ENCODE measurements at regions not wholly inside any gene's neighbourhood (a gene's known extent, or its start where the extent isn't known, plus 50 kb on each side); places are given as distances from the start of the nearest gene placed in this dataset.

DNA sequence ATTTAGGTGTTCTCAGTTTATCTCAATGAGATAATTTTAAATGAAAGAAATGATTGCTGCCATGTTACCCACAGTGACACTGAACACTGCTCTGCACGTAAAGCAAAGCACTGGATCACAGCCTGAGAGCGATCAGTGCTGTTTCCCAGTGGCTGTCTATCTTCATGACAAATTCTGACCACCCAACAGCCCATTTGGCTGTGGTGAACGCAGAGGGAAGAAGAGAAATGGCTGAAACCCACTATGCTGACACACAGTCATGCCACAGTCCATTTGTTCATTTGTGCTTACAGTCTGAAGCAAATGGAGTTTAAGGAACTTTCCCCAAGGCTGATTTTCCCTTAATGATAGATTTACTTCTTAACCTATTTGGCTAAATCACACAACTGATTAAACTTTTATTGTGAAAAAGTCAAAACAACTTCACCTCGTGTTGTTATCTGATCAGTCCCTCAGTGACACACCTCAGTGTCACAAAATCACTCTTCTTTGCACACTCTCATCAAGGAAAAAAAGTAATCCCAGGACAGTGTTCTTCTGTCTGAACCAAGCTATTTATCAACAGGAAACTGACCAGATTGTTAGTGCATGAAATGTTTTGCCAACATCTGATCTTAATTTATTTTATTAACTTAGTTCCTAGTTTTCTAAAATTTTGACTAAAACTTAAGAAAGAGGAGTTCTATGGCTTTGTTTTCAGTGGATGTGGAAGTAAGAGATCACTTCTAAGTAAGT lies 225.1 kb downstream of the TBX18 start:
- H4K8ac ChIP-seq (ENCODE audit: low read depth, low read length) = no peak overlapping the region
- peaks cover 2% of the 10 kb centered on the region for H3K9me3 ChIP-seq (ENCODE audit: insufficient read depth, low read depth, low read length)
- no peaks in the 10 kb centered on the region for H3K79me2 ChIP-seq (ENCODE audit: control insufficient read depth, insufficient read depth, low read length, poor library complexity)
- no peak overlapping the region for H3K4me2 ChIP-seq (ENCODE audit: low read length)
- no peak overlapping the region for H3K23ac ChIP-seq (ENCODE audit: low read length)
- no peak overlapping the region for H3K9ac ChIP-seq (ENCODE audit: low read length)
- H2BK5ac ChIP-seq (ENCODE audit: low read depth, low read length, poor library complexity) = no peak overlapping the region
- H3K18ac ChIP-seq (ENCODE audit: low read length) = no peak overlapping the region
- H3K36me3 ChIP-seq (ENCODE audit: control insufficient read depth in 1 of 2, insufficient read depth in 2 of 2, low read length in 2 of 2) = no peaks in the 10 kb centered on the region
- H3K14ac ChIP-seq (ENCODE audit: low read length) = no peak overlapping the region
- H3K79me1 ChIP-seq (ENCODE audit: low read length) = no peaks in the 10 kb centered on the region
- no peak overlapping the region for H3K4ac ChIP-seq (ENCODE audit: low read depth, low read length)
- DNase-seq = no peak
- no peak overlapping the region for H2AK5ac ChIP-seq (ENCODE audit: low read length)
- no peak overlapping the region for H2BK120ac ChIP-seq (ENCODE audit: insufficient read depth, low read length, poor library complexity)
- H3K4me1 ChIP-seq (ENCODE audit: control insufficient read depth in 1 of 2, insufficient read depth in 2 of 2, low read length in 2 of 2) = no peaks in the 10 kb centered on the region
- no peaks in the 10 kb centered on the region for H3K27me3 ChIP-seq (ENCODE audit: insufficient read depth, low read length)
- H2BK12ac ChIP-seq (ENCODE audit: low read length) = no peak overlapping the region
- no peak overlapping the region for H4K12ac ChIP-seq (ENCODE audit: low read depth, low read length)
- no peak overlapping the region for H3K27ac ChIP-seq (ENCODE audit: low read depth, low read length)
- H3K4me3 ChIP-seq (ENCODE audit: low read depth, low read length) = no peak overlapping the region
- WGBS (ENCODE audit: extremely low coverage, insufficient coverage, insufficient read length) = no CpG with 5 or more reads among the region's 4 CpGs
- H4K91ac ChIP-seq (ENCODE audit: low read depth, low read length) = no peak overlapping the region
- no peak overlapping the region for H2AFZ ChIP-seq (ENCODE audit: insufficient read depth, low read length, poor library complexity)

DNA sequence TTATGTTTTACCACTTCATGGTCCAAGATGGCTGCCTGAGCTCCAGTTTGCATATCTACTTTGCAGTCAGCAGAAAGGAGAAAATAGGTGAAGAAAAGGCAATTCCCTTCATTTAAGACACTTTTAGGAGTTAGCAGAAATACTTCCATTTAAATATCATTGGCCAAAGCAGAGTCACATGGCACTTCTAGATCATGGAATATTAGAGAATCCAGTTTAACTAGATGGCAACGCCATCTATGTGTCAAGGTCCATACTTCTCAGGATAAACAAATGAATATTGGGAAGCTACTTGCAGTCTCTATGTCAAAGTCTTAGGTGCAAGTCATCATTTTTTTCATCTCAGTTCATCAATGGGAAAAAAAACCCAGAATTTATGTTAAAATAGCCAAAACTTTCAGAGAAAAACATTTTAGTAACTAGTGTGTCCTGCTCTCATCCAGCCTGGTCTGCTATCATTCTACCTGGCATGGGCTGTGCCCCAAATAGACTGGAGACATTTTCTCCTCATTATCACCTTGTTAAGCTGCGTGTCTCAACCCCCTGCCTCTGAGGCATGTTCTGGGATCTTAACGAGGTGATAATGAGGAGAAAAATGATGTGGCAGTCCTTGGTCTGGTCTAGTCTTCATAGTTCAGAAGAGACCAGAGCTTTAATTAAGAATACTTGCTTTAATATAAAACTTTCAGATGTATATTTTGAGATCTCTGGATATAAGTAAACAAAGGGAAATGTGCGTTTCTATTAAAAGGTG lies 227.3 kb downstream of the TBX18 start:
- Histone ChIP-seq H4K8ac (ENCODE audit: low read depth, low read length) (no peak overlapping the region), H2BK12ac (ENCODE audit: low read length) (no peak overlapping the region), H3K18ac (ENCODE audit: low read length) (no peak overlapping the region), H3K14ac (ENCODE audit: low read length) (no peak overlapping the region), H3K27ac (ENCODE audit: low read depth, low read length) (no peak overlapping the region), H4K91ac (ENCODE audit: low read depth, low read length) (no peak overlapping the region), H2BK5ac (ENCODE audit: low read depth, low read length, poor library complexity) (no peak overlapping the region), H3K23ac (ENCODE audit: low read length) (no peak overlapping the region), H3K79me2 (ENCODE audit: control insufficient read depth, insufficient read depth, low read length, poor library complexity) (no peaks in the 10 kb centered on the region), H2AFZ (ENCODE audit: insufficient read depth, low read length, poor library complexity) (no peak overlapping the region), H3K4ac (ENCODE audit: low read depth, low read length) (no peak overlapping the region), H3K4me2 (ENCODE audit: low read length) (no peak overlapping the region), H3K36me3 (ENCODE audit: control insufficient read depth in 1 of 2, insufficient read depth in 2 of 2, low read length in 2 of 2) (no peaks in the 10 kb centered on the region), H4K12ac (ENCODE audit: low read depth, low read length) (no peak overlapping the region), H3K9ac (ENCODE audit: low read length) (no peak overlapping the region), H3K4me1 (ENCODE audit: control insufficient read depth in 1 of 2, insufficient read depth in 2 of 2, low read length in 2 of 2) (no peaks in the 10 kb centered on the region), H3K27me3 (ENCODE audit: insufficient read depth, low read length) (no peaks in the 10 kb centered on the region), H3K9me3 (ENCODE audit: insufficient read depth, low read depth, low read length) (peaks cover 2% of the 10 kb centered on the region), H3K4me3 (ENCODE audit: low read depth, low read length) (no peak overlapping the region), H2AK5ac (ENCODE audit: low read length) (no peak overlapping the region), H2BK120ac (ENCODE audit: insufficient read depth, low read length, poor library complexity) (no peak overlapping the region), H3K79me1 (ENCODE audit: low read length) (no peaks in the 10 kb centered on the region)
- WGBS (ENCODE audit: extremely low coverage, insufficient coverage, insufficient read length) = no CpG with 5 or more reads among the region's 4 CpGs
- DNase-seq = no peak

DNA sequence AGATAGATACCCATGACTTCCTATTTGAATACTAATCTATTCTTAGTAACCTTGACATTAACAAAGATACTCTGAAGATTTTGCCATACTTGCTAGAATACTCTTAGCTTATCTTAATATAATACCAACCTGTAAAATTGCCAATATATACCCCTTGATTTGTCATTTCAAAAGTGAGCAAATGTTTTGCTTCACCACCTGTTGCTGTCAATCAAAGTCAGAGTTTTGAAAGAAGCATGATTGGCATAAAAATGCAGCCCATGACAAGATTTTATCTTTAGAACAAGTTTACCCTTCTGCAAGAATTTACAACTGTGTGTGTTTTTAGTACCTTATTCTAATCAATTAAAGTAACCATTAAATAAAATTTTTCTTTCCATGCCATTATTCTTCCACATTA lies 236.2 kb downstream of the TBX18 start:
- Histone ChIP-seq H2AFZ (ENCODE audit: insufficient read depth, low read length, poor library complexity) (no peak overlapping the region), H3K27ac (ENCODE audit: low read depth, low read length) (no peak overlapping the region), H3K4me2 (ENCODE audit: low read length) (no peak overlapping the region), H3K36me3 (ENCODE audit: control insufficient read depth in 1 of 2, insufficient read depth in 2 of 2, low read length in 2 of 2) (no peaks in the 10 kb centered on the region), H2BK120ac (ENCODE audit: insufficient read depth, low read length, poor library complexity) (no peak overlapping the region), H3K4ac (ENCODE audit: low read depth, low read length) (no peak overlapping the region), H3K79me1 (ENCODE audit: low read length) (no peaks in the 10 kb centered on the region), H3K14ac (ENCODE audit: low read length) (no peak overlapping the region), H3K9ac (ENCODE audit: low read length) (no peak overlapping the region), H3K79me2 (ENCODE audit: control insufficient read depth, insufficient read depth, low read length, poor library complexity) (no peaks in the 10 kb centered on the region), H4K8ac (ENCODE audit: low read depth, low read length) (no peak overlapping the region), H2BK12ac (ENCODE audit: low read length) (no peak overlapping the region), H2AK5ac (ENCODE audit: low read length) (no peak overlapping the region), H3K23ac (ENCODE audit: low read length) (no peak overlapping the region), H2BK5ac (ENCODE audit: low read depth, low read length, poor library complexity) (no peak overlapping the region), H4K12ac (ENCODE audit: low read depth, low read length) (no peak overlapping the region), H4K91ac (ENCODE audit: low read depth, low read length) (no peak overlapping the region), H3K4me3 (ENCODE audit: low read depth, low read length) (no peak overlapping the region), H3K18ac (ENCODE audit: low read length) (no peak overlapping the region), H3K27me3 (ENCODE audit: insufficient read depth, low read length) (no peaks in the 10 kb centered on the region), H3K9me3 (ENCODE audit: insufficient read depth, low read depth, low read length) (no peaks in the 10 kb centered on the region), H3K4me1 (ENCODE audit: control insufficient read depth in 1 of 2, insufficient read depth in 2 of 2, low read length in 2 of 2) (no peaks in the 10 kb centered on the region)
- DNase-seq = no peak

GRCh38 chr6:84526631-84527030 lies 237.8 kb downstream of the TBX18 start:
- Histone ChIP-seq H3K4me1 (ENCODE audit: control insufficient read depth in 1 of 2, insufficient read depth in 2 of 2, low read length in 2 of 2) (no peaks in the 10 kb centered on the region), H4K8ac (ENCODE audit: low read depth, low read length) (no peak overlapping the region), H4K91ac (ENCODE audit: low read depth, low read length) (no peak overlapping the region), H3K4ac (ENCODE audit: low read depth, low read length) (no peak overlapping the region), H3K27me3 (ENCODE audit: insufficient read depth, low read length) (no peaks in the 10 kb centered on the region), H3K14ac (ENCODE audit: low read length) (no peak overlapping the region), H3K27ac (ENCODE audit: low read depth, low read length) (no peak overlapping the region), H3K4me2 (ENCODE audit: low read length) (no peak overlapping the region), H3K18ac (ENCODE audit: low read length) (no peak overlapping the region), H3K4me3 (ENCODE audit: low read depth, low read length) (no peak overlapping the region), H2AFZ (ENCODE audit: insufficient read depth, low read length, poor library complexity) (no peak overlapping the region), H3K9me3 (ENCODE audit: insufficient read depth, low read depth, low read length) (no peaks in the 10 kb centered on the region), H3K79me1 (ENCODE audit: low read length) (no peaks in the 10 kb centered on the region), H2BK120ac (ENCODE audit: insufficient read depth, low read length, poor library complexity) (no peak overlapping the region), H3K23ac (ENCODE audit: low read length) (no peak overlapping the region), H3K9ac (ENCODE audit: low read length) (no peak overlapping the region), H3K36me3 (ENCODE audit: control insufficient read depth in 1 of 2, insufficient read depth in 2 of 2, low read length in 2 of 2) (no peaks in the 10 kb centered on the region), H4K12ac (ENCODE audit: low read depth, low read length) (no peak overlapping the region), H2BK12ac (ENCODE audit: low read length) (no peak overlapping the region), H2BK5ac (ENCODE audit: low read depth, low read length, poor library complexity) (no peak overlapping the region), H3K79me2 (ENCODE audit: control insufficient read depth, insufficient read depth, low read length, poor library complexity) (no peaks in the 10 kb centered on the region), H2AK5ac (ENCODE audit: low read length) (no peak overlapping the region)
- WGBS (ENCODE audit: extremely low coverage, insufficient coverage, insufficient read length) = no CpG with 5 or more reads among the region's 2 CpGs
- DNase-seq = no peak

All from trophoblast cell (in vitro differentiated cells and primary cell).